H1 (cell line): ENCODE measurements at regions not wholly inside any gene's neighbourhood (a gene's known extent, or its start where the extent isn't known, plus 50 kb on each side); places are given as distances from the start of the nearest gene placed in this dataset.

Experiments
- CTCF ChIA-PET: fragments of 300-600 bp; sonication (Branson Sonifier 250); formaldehyde crosslinking; loops from one replicate; lab custom pipeline; 2021; ENCODE audit not compliant: partially characterized antibody; lab: Charles Lee
- POLR2A ChIA-PET: fragments of 300-600 bp; sonication (Branson Sonifier 250); formaldehyde crosslinking; loops from one replicate; lab custom pipeline; 2021; ENCODE audit warnings: inconsistent platforms; ENCODE audit not compliant: partially characterized antibody; lab: Charles Lee
- DNase-seq, 2 experiments: peaks; one replicate each; pipeline versions ENCODE4 v3.0.0 to v3.0.0-alpha.2; 2010 to 2022; ENCODE audit warnings: low spot score in 2 of 2, low read depth in 1 of 2, mixed read lengths in 1 of 2
- FAIRE-seq: peaks from 2 replicates; lab custom pipeline; 2011; peaks lifted over from hg19 to GRCh38; lab: Jason Lieb, UNC
- H2AFZ ChIP-seq: 2 replicates; pipeline ENCODE4 v1.8.1; 2012; ENCODE audit warnings: low read length, inconsistent platforms
- H2AK5ac ChIP-seq: 2 replicates; pipeline ENCODE4 v1.6.1; 2013; ENCODE audit warnings: low read depth, low read length
- H2BK120ac ChIP-seq: replicated peaks from 2 replicates; pipeline ENCODE3; 2013; ENCODE audit warnings: low read depth, low read length, inconsistent platforms
- H2BK12ac ChIP-seq: 2 replicates; pipeline ENCODE4 v1.6.1; 2013; ENCODE audit warnings: low read depth, low read length
- H2BK15ac ChIP-seq: 2 replicates; pipeline ENCODE4 v1.6.1; 2013; ENCODE audit warnings: low read length
- H2BK20ac ChIP-seq: 2 replicates; pipeline ENCODE4 v1.6.1; 2013; ENCODE audit warnings: low read length
- H2BK5ac ChIP-seq: 2 replicates; pipeline ENCODE4 v1.6.1; 2013; ENCODE audit warnings: low read depth, low read length
- H3K14ac ChIP-seq: 2 replicates; pipeline ENCODE4 v1.6.1; 2013; ENCODE audit warnings: inconsistent platforms; ENCODE audit not compliant: insufficient read length
- H3K18ac ChIP-seq: 2 replicates; pipeline ENCODE4 v1.6.1; 2013; ENCODE audit warnings: low read length; ENCODE audit errors: extremely low read depth
- H3K23ac ChIP-seq: 2 replicates; pipeline ENCODE4 v1.6.1; 2013; ENCODE audit warnings: inconsistent platforms; ENCODE audit not compliant: insufficient read length
- H3K23me2 ChIP-seq: 2 replicates; pipeline ENCODE4 v1.6.1; 2013; ENCODE audit warnings: low read depth, low read length
- H3K27ac ChIP-seq: 2 replicates; pipeline ENCODE4 v1.6.1; 2011; ENCODE audit warnings: low read depth, low read length, inconsistent platforms
- H3K27me3 ChIP-seq, 4 experiments: replicated peaks in 1 of 4; 1 replicate in 1 of 4; 2 replicates in 3 of 4; pipeline versions ENCODE4 v1.6.1 to v1.8.1; 2011 to 2013; ENCODE audit warnings: low read length in 3 of 4, mild to moderate bottlenecking in 3 of 4, inconsistent platforms in 2 of 4, mixed read lengths in 2 of 4, moderate library complexity in 1 of 4; ENCODE audit not compliant: control insufficient read depth in 3 of 4, insufficient read depth in 3 of 4; ENCODE audit errors: extremely low read depth in 1 of 4
- H3K36me3 ChIP-seq, 4 experiments: 2 replicates each; pipeline versions ENCODE4 v1.6.1 to v1.8.1; 2011 to 2013; ENCODE audit warnings: mild to moderate bottlenecking in 4 of 4, low read length in 3 of 4, moderate library complexity in 2 of 4, control low read depth in 1 of 4, inconsistent platforms in 1 of 4; ENCODE audit not compliant: insufficient read depth in 4 of 4, control insufficient read depth in 2 of 4
- H3K4ac ChIP-seq: replicated peaks from 2 replicates; pipeline ENCODE3; 2013; ENCODE audit warnings: low read length, low read depth, mixed read lengths, inconsistent platforms; ENCODE audit not compliant: insufficient read length
- H3K4me1 ChIP-seq, 4 experiments: replicated peaks in 1 of 4; 1 replicate in 1 of 4; 2 replicates in 3 of 4; pipeline versions ENCODE4 v1.6.1 to v1.8.1; 2011 to 2013; ENCODE audit warnings: low read length in 3 of 4, inconsistent platforms in 2 of 4, mixed read lengths in 1 of 4; ENCODE audit not compliant: insufficient read depth in 4 of 4, control insufficient read depth in 3 of 4
- H3K4me2 ChIP-seq, 2 experiments: 2 replicates each; pipeline versions ENCODE4 v1.6.1 to v1.8.1; 2011 to 2013; ENCODE audit warnings: low read depth in 2 of 2, low read length in 2 of 2, control low read depth in 1 of 2, inconsistent platforms in 1 of 2, mild to moderate bottlenecking in 1 of 2; ENCODE audit not compliant: insufficient read depth in 1 of 2
- H3K4me3 ChIP-seq, 4 experiments: fragments of 200-600, 300-600 bp in 1 of 4; sonication (generic), shearing (Covaris generic), sonication (Bioruptor Twin) in 1 of 4; 2 replicates each; pipeline versions ENCODE4 v1.5.1 to v1.8.1; 2011 to 2016; ENCODE audit warnings: low read length in 4 of 4, low read depth in 3 of 4, control low read depth in 2 of 4, inconsistent platforms in 2 of 4, mild to moderate bottlenecking in 2 of 4, mixed read lengths in 1 of 4, moderate library complexity in 1 of 4; ENCODE audit not compliant: insufficient read depth in 2 of 4; ENCODE audit errors: extremely low read depth in 1 of 4
- H3K56ac ChIP-seq: replicated peaks from 2 replicates; pipeline ENCODE3; 2013; ENCODE audit warnings: low read depth, mild to moderate bottlenecking, mixed read lengths, low read length, inconsistent platforms; ENCODE audit not compliant: insufficient read length
- H3K79me1 ChIP-seq: 2 replicates; pipeline ENCODE4 v1.6.1; 2013; ENCODE audit warnings: low read depth, low read length, control low read depth
- H3K79me2 ChIP-seq, 2 experiments: 2 replicates each; pipeline versions ENCODE4 v1.6.1 to v1.8.1; 2012 to 2013; ENCODE audit warnings: low read length in 2 of 2, mild to moderate bottlenecking in 2 of 2, inconsistent platforms in 1 of 2; ENCODE audit not compliant: insufficient read depth in 2 of 2, control insufficient read depth in 1 of 2
- H3K9ac ChIP-seq, 4 experiments: replicated peaks in 1 of 4; 1 replicate in 1 of 4; 2 replicates in 3 of 4; pipeline versions ENCODE4 v1.6.1 to v1.8.1; 2011 to 2013; ENCODE audit warnings: low read depth in 3 of 4, low read length in 3 of 4, control low read depth in 2 of 4, mild to moderate bottlenecking in 2 of 4, moderate library complexity in 2 of 4, inconsistent platforms in 1 of 4; ENCODE audit errors: extremely low read depth in 1 of 4
- H3K9me3 ChIP-seq, 2 experiments: 2 replicates each; pipeline versions ENCODE4 v1.6.1 to v1.8.1; 2012 to 2013; ENCODE audit warnings: mild to moderate bottlenecking in 2 of 2, moderate library complexity in 2 of 2, control low read depth in 1 of 2, inconsistent platforms in 1 of 2, low read depth in 1 of 2, low read length in 1 of 2, mixed read lengths in 1 of 2; ENCODE audit not compliant: insufficient read depth in 2 of 2
- H4K20me1 ChIP-seq, 2 experiments: replicated peaks in 1 of 2; 2 replicates each; pipeline versions ENCODE3 to v1.8.1; 2011 to 2013; ENCODE audit warnings: inconsistent platforms in 2 of 2, low read length in 2 of 2, mild to moderate bottlenecking in 1 of 2; ENCODE audit not compliant: insufficient read depth in 2 of 2, control insufficient read depth in 1 of 2
- H4K5ac ChIP-seq: 2 replicates; pipeline ENCODE4 v1.6.1; 2013; ENCODE audit warnings: low read length, low read depth, mixed read lengths, inconsistent platforms; ENCODE audit not compliant: insufficient read length
- H4K8ac ChIP-seq: 2 replicates; pipeline ENCODE4 v1.8.0; 2013; ENCODE audit warnings: mild to moderate bottlenecking, moderate library complexity, low read length, inconsistent platforms; ENCODE audit not compliant: insufficient read depth; ENCODE audit errors: extremely low read depth
- H4K91ac ChIP-seq: replicated peaks from 2 replicates; pipeline ENCODE3; 2013; ENCODE audit warnings: low read length, mixed read lengths, inconsistent platforms; ENCODE audit not compliant: insufficient read length
- BCL11A ChIP-seq, 2 experiments: IDR thresholded peaks; one replicate each; pipeline ENCODE4 v1.6.1; 2011; ENCODE audit warnings: low read depth in 2 of 2, low read length in 2 of 2, mild to moderate bottlenecking in 2 of 2
- CTBP2 ChIP-seq: IDR thresholded peaks from 2 replicates; pipeline ENCODE4 v1.7.0; 2011; ENCODE audit warnings: borderline replicate concordance, mild to moderate bottlenecking, moderate library complexity, mixed read lengths, low read length; ENCODE audit not compliant: insufficient read depth, insufficient read length
- EGR1 ChIP-seq: IDR thresholded peaks from 2 replicates; pipeline ENCODE4 v1.6.1; 2011; ENCODE audit warnings: low read depth, low read length, borderline replicate concordance
- GABPA ChIP-seq: IDR thresholded peaks from 2 replicates; pipeline ENCODE4 v1.6.1; 2011; ENCODE audit warnings: mild to moderate bottlenecking, low read length, moderate library complexity, borderline replicate concordance; ENCODE audit not compliant: insufficient read depth
- HDAC2 ChIP-seq, 2 experiments: fragments of 300-600 bp in 1 of 2; sonication (generic) in 1 of 2; IDR thresholded peaks; 2 replicates each; pipeline ENCODE4 v1.6.1; 2011 to 2012; ENCODE audit warnings: low read depth in 2 of 2, low read length in 2 of 2, mild to moderate bottlenecking in 2 of 2, moderate library complexity in 2 of 2, borderline replicate concordance in 1 of 2, inconsistent platforms in 1 of 2
- HDAC6 ChIP-seq: IDR thresholded peaks from one replicate; pipeline ENCODE4 v1.7.1; 2012; ENCODE audit warnings: low read depth, mild to moderate bottlenecking, inconsistent platforms, low read length, moderate library complexity
- RBBP5 ChIP-seq: IDR thresholded peaks from 2 replicates; pipeline ENCODE4 v1.7.1; 2012; ENCODE audit warnings: low read depth, mild to moderate bottlenecking, inconsistent platforms, low read length, moderate library complexity, borderline replicate concordance
- RFX5 ChIP-seq: IDR thresholded peaks from 2 replicates; pipeline ENCODE4 v1.6.1; 2011; ENCODE audit warnings: low read depth, low read length, improper control_type of control experiment, borderline replicate concordance
- SAP30 ChIP-seq: fragments of 300-600 bp; sonication (generic); IDR thresholded peaks from 2 replicates; pipeline ENCODE4 v1.7.1; 2012; ENCODE audit warnings: low read length, moderate library complexity, mild to moderate bottlenecking, inconsistent platforms; ENCODE audit not compliant: insufficient read depth, insufficient replicate concordance
- SIN3A ChIP-seq, 2 experiments: IDR thresholded peaks in 1 of 2; conservative IDR thresholded peaks in 1 of 2; 2 replicates each; pipeline ENCODE4 v1.6.1; 2011 to 2012; ENCODE audit warnings: low read length in 2 of 2, improper control_type of control experiment in 1 of 2, low read depth in 1 of 2, mild to moderate bottlenecking in 1 of 2
- SIX5 ChIP-seq: IDR thresholded peaks from 2 replicates; pipeline ENCODE4 v1.6.1; 2011; ENCODE audit warnings: mild to moderate bottlenecking, low read depth, low read length
- SUZ12 ChIP-seq: fragments of 200-600 bp; sonication (generic); IDR thresholded peaks from 2 replicates; pipeline ENCODE4 v1.6.1; 2012; ENCODE audit warnings: mild to moderate bottlenecking, inconsistent platforms, low read length, moderate library complexity, mixed read lengths
- TBP ChIP-seq: IDR thresholded peaks from 2 replicates; pipeline ENCODE4 v1.6.1; 2011; ENCODE audit warnings: low read depth, low read length, improper control_type of control experiment
- TEAD4 ChIP-seq: IDR thresholded peaks from 2 replicates; pipeline ENCODE4 v1.6.1; 2012; ENCODE audit warnings: low read depth, low read length, inconsistent platforms, mixed read lengths
- WGBS, 2 experiments: shearing (Covaris generic) in 1 of 2; methylation state at CpG; one replicate each; pipeline versions ENCODE4 v1.1.6 to v1.1.7; 2013 to 2015; ENCODE audit warnings: low lambda C conversion rate in 2 of 2, mixed read lengths in 2 of 2, inconsistent platforms in 1 of 2, low coverage in 1 of 2, missing lambda C conversion rate in 1 of 2; ENCODE audit not compliant: insufficient replicate concordance in 2 of 2, insufficient coverage in 1 of 2, insufficient read length in 1 of 2; ENCODE audit errors: extremely low coverage in 1 of 2, missing lambda C conversion rate in 1 of 2; 5-methylcytosine and 5-hydroxymethylcytosine counted together

DNA sequence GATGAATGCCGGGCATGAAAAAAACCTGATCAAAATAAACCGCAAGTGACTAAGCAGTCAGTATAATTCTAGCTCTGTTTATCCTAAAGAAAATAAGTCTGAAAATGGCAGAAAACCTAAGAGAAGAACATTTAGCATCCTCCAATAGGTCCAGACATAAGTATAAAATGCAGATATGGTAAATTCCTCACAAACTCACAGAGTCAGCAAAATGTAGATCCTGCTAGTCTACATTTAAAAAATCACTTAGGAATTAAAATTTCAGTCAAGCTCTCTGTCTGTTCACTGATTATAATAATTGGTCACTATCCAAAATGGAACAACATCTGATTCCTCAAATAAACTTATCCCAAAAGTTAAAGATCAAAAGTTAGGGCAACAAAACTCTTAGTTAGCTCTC is 95.1 kb downstream of the DIO2 start:
- Histone ChIP-seq H3K27ac (no peak overlapping the region), H3K79me2 (no peaks in the 10 kb centered on the region), H4K91ac (no peak overlapping the region), H3K27me3 (peaks cover 0 to 2% (median 0%) of the 10 kb centered on the region in 4 experiments; a peak in 1 of 7 replicates), H3K18ac (no peak overlapping the region), H3K79me1 (no peaks in the 10 kb centered on the region), H2BK12ac (no peak overlapping the region), H3K56ac (no peak overlapping the region), H3K4me2 (no peak overlapping the region), H4K8ac (no peak overlapping the region), H3K36me3 (no peaks in the 10 kb centered on the region), H3K4me3 (no peak overlapping the region), H3K4me1 (no peaks in the 10 kb centered on the region), H2AK5ac (no peak overlapping the region), H3K23me2 (no peaks in the 10 kb centered on the region), H2BK20ac (no peak overlapping the region), H4K5ac (no peak overlapping the region), H2BK5ac (no peak overlapping the region), H4K20me1 (no peaks in the 10 kb centered on the region), H2AFZ (no peak overlapping the region), H3K4ac (no peak overlapping the region), H3K14ac (no peak overlapping the region), H2BK120ac (no peak overlapping the region), H3K23ac (no peak overlapping the region), H2BK15ac (no peak overlapping the region), H3K9ac (no peak overlapping the region), H3K9me3 (0 out of 4 replicates have a peak, but pooled peaks cover 0 to 2% of the 10 kb centered on the region in 2 experiments)
- DNase-seq = no peak
- CTCF ChIA-PET = no interaction called here
- POLR2A ChIA-PET = no interaction called here
- FAIRE-seq = no peak
- WGBS, 2 experiments = 70% methylated on average over 2 of the region's 2 CpGs; no CpG with 5 or more reads in 1 of the 2 experiments
- TF ChIP-seq SAP30 = no peak
- TF ChIP-seq RBBP5 = no peak
- no peak for TF ChIP-seq TEAD4
- no peak for TF ChIP-seq BCL11A (IDR thresholded peaks at IDR 0.05; ENCODE audit: low read depth in 2 of 2, low read length in 2 of 2)
- TF ChIP-seq HDAC6 = no peak
- TF ChIP-seq CTBP2 = no peak
- TF ChIP-seq TBP = no peak
- TF ChIP-seq HDAC2 (IDR thresholded peaks at IDR 0.05; ENCODE audit: borderline replicate concordance in 1 of 2, low read depth in 2 of 2, low read length in 2 of 2) = no peak
- TF ChIP-seq EGR1 = no peak
- no peak for TF ChIP-seq SIN3A (conservative IDR thresholded peaks at IDR 0.05 in 1 of 2, IDR thresholded peaks at IDR 0.05 in 1 of 2; ENCODE audit: low read depth in 1 of 2, low read length in 2 of 2)
- TF ChIP-seq RFX5 = no peak
- no peak for TF ChIP-seq SIX5
- no peak for TF ChIP-seq SUZ12
- TF ChIP-seq GABPA = no peak
